ENCODE measurements at regions not wholly inside any gene's neighbourhood (a gene's known extent, or its start where the extent isn't known, plus 50 kb on each side); places are given as distances from the start of the nearest gene placed in this dataset.

DNA sequence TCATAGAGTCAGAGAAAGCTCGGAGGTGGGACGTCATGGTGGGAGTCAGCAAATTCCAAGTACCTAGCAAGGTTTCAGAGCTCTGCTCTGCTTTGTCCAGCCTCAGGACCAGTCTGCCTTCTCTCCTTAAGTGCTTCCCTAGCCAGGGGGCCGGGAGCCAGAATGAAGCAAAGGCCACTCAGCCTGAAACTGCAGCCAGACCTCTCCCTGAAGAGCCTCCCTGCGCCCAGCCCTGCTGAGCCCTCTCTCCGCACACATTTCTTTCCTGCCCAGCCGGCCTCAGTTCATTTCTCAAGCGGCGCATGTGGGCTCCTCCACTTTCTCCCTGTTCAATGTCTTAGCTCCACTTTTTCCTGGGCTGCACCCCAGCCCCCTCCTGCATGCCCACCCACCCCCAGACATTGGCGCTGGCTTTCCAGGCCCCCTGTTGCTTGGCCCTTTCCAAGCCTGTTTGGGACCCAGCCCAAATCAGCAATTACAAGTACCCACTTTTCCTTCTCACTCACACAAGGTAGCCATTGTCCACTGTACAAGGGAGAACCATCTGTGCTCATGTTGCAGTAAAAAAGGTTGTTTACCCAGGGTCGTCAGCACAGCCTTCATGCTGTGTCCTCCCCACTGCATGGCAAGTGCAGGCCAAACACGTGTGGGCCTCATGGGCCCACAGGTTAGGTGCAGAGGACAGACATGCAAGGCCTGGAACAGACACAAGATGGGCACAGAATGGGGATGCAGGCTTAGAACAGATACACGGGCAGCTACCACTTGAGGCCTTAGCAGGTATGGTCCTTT is 147.1 kb downstream of the MRPL14 start:
- TF ChIP-seq, protein P1, sequence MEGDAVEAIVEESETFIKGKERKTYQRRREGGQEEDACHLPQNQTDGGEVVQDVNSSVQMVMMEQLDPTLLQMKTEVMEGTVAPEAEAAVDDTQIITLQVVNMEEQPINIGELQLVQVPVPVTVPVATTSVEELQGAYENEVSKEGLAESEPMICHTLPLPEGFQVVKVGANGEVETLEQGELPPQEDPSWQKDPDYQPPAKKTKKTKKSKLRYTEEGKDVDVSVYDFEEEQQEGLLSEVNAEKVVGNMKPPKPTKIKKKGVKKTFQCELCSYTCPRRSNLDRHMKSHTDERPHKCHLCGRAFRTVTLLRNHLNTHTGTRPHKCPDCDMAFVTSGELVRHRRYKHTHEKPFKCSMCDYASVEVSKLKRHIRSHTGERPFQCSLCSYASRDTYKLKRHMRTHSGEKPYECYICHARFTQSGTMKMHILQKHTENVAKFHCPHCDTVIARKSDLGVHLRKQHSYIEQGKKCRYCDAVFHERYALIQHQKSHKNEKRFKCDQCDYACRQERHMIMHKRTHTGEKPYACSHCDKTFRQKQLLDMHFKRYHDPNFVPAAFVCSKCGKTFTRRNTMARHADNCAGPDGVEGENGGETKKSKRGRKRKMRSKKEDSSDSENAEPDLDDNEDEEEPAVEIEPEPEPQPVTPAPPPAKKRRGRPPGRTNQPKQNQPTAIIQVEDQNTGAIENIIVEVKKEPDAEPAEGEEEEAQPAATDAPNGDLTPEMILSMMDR (IDR thresholded peaks at IDR 0.05; ENCODE audit: insufficient read depth, low read length), result no peak
- TF ChIP-seq GABPA (IDR thresholded peaks at IDR 0.05; ENCODE audit: low read depth), result no peak
